HCT116 (cell line): ENCODE measurements at regions not wholly inside any gene's neighbourhood (a gene's known extent, or its start where the extent isn't known, plus 50 kb on each side); places are given as distances from the start of the nearest gene placed in this dataset.

Source experiments
- ATAC-seq: fragments of 200-7000 bp; cut with Tn5 transposase; 2 replicates; pipeline ENCODE4 v1.9.1; 2020; ENCODE audit warnings: mild to moderate bottlenecking, moderate library complexity
- BruUV-seq: library from RNA; stranded (reverse); fragments of 400-500 nt; replicated peaks from 2 replicates; lab custom pipeline; 2021; lab: Mats Ljungman, UMichigan
- CTCF ChIA-PET: fragments of 300-600 bp; sonication (Branson Sonifier 250); formaldehyde crosslinking; loops from one replicate; lab custom pipeline; 2021; ENCODE audit warnings: antibody characterized with exemption; lab: Charles Lee
- POLR2A ChIA-PET: fragments of 300-600, 350-600 bp; sonication (Branson Sonifier 250); formaldehyde crosslinking; loops from one replicate; lab custom pipeline; 2021; ENCODE audit warnings: antibody characterized with exemption; lab: Charles Lee
- RAD21 ChIA-PET, 2 experiments: fragments of 300-600 bp; sonication (Branson Sonifier 250); formaldehyde crosslinking; loops; one replicate each; lab custom pipeline; 2023; ENCODE audit warnings: low total read pairs in 2 of 2; ENCODE audit not compliant: uncharacterized antibody in 2 of 2, unreplicated experiment in 2 of 2, low non-redundant PET in 1 of 2; lab: Charles Lee
- DNase-seq: peaks from one replicate; pipeline ENCODE4 v3.0.0-alpha.2; 2010; ENCODE audit warnings: low read depth, low spot score
- H2AFZ ChIP-seq: fragments of 200-600 bp; shearing (Covaris generic), sonication (generic); 2 replicates; pipeline ENCODE4 v1.6.1; 2017; ENCODE audit warnings: low read depth, mixed run types, mixed read lengths, antibody characterized with exemption, low read length; ENCODE audit not compliant: poor library complexity, severe bottlenecking
- H3K27ac ChIP-seq: 2 replicates; pipeline ENCODE4 v1.5.1; 2012; ENCODE audit warnings: low read depth, low read length
- H3K27me3 ChIP-seq: fragments of 200-600 bp; sonication (generic); 2 replicates; pipeline ENCODE4 v1.6.1; 2016; ENCODE audit warnings: mixed run types, low read length, mixed read lengths; ENCODE audit not compliant: insufficient read depth
- H3K36me3 ChIP-seq, 2 experiments: fragments of 200-500 bp in 1 of 2; fragments of 200-600 bp in 1 of 2; sonication (Bioruptor generic) in 1 of 2; sonication (generic) in 1 of 2; 2 replicates each; pipeline versions ENCODE4 v1.5.1 to v1.6.1; 2014 to 2016; ENCODE audit warnings: low read length in 2 of 2, inconsistent platforms in 1 of 2, mixed read lengths in 1 of 2, mixed run types in 1 of 2; ENCODE audit not compliant: insufficient read depth in 2 of 2, control insufficient read depth in 1 of 2
- H3K4me1 ChIP-seq, 2 experiments: fragments of 200-600 bp in 1 of 2; sonication (generic) in 1 of 2; 2 replicates each; pipeline versions ENCODE4 v1.5.1 to v1.6.1; 2012 to 2017; ENCODE audit warnings: low read length in 2 of 2, inconsistent platforms in 1 of 2, mild to moderate bottlenecking in 1 of 2, mixed read lengths in 1 of 2, mixed run types in 1 of 2, moderate library complexity in 1 of 2; ENCODE audit not compliant: insufficient read depth in 2 of 2, control insufficient read depth in 1 of 2
- H3K4me2 ChIP-seq: fragments of 200-600 bp; sonication (generic); 2 replicates; pipeline ENCODE4 v1.6.1; 2017; ENCODE audit warnings: mixed run types, low read length, mixed read lengths
- H3K4me3 ChIP-seq, 2 experiments: fragments of 200-600 bp in 1 of 2; sonication (generic) in 1 of 2; replicated peaks in 1 of 2; 2 replicates each; pipeline ENCODE4 v1.5.1; 2011 to 2016; ENCODE audit warnings: low read length in 2 of 2, control low read depth in 1 of 2, low read depth in 1 of 2, mild to moderate bottlenecking in 1 of 2, mixed read lengths in 1 of 2, mixed run types in 1 of 2
- H3K79me2 ChIP-seq: fragments of 200-600 bp; sonication (generic); 2 replicates; pipeline ENCODE4 v1.6.1; 2017; ENCODE audit warnings: mild to moderate bottlenecking, mixed run types, low read length, moderate library complexity, mixed read lengths; ENCODE audit not compliant: insufficient read depth
- H3K9ac ChIP-seq: fragments of 200-600 bp; sonication (generic); 2 replicates; pipeline ENCODE4 v1.6.1; 2016; ENCODE audit warnings: low read length, mixed read lengths
- H3K9me2 ChIP-seq: fragments of 200-600 bp; sonication (generic), shearing (Covaris generic); 2 replicates; pipeline ENCODE4 v1.6.1; 2017; ENCODE audit warnings: mixed run types, mild to moderate bottlenecking, moderate library complexity; ENCODE audit not compliant: insufficient read depth
- H3K9me3 ChIP-seq, 2 experiments: fragments of 200-500 bp in 1 of 2; fragments of 200-600 bp in 1 of 2; sonication (Bioruptor generic) in 1 of 2; sonication (generic) in 1 of 2; 2 replicates each; pipeline ENCODE4 v1.6.1; 2014 to 2017; ENCODE audit warnings: low read length in 2 of 2, mixed read lengths in 2 of 2, inconsistent platforms in 1 of 2, low read depth in 1 of 2, mild to moderate bottlenecking in 1 of 2, mixed run types in 1 of 2, moderate library complexity in 1 of 2; ENCODE audit not compliant: control insufficient read depth in 1 of 2, insufficient read depth in 1 of 2
- H4K20me1 ChIP-seq: fragments of 200-600 bp; sonication (generic), shearing (Covaris generic); 2 replicates; pipeline ENCODE4 v1.6.1; 2017; ENCODE audit warnings: mixed run types, mild to moderate bottlenecking, moderate library complexity; ENCODE audit not compliant: insufficient read depth
- ATF3 ChIP-seq: IDR thresholded peaks from 2 replicates; pipeline ENCODE4 v1.6.1; 2012
- CEBPB ChIP-seq: IDR thresholded peaks from 2 replicates; pipeline ENCODE4 v1.6.1; 2012; ENCODE audit warnings: low read depth
- EGR1 ChIP-seq: IDR thresholded peaks from 2 replicates; pipeline ENCODE4 v1.6.1; 2012; ENCODE audit warnings: low read depth
- FOSL1 ChIP-seq: IDR thresholded peaks from 2 replicates; pipeline ENCODE4 v1.6.1; 2012; ENCODE audit warnings: low read depth
- JUND ChIP-seq: IDR thresholded peaks from 2 replicates; pipeline ENCODE4 v1.6.1; 2012
- MAX ChIP-seq: IDR thresholded peaks from 2 replicates; pipeline ENCODE4 v1.6.1; 2012
- SRF ChIP-seq: IDR thresholded peaks from 2 replicates; pipeline ENCODE4 v1.6.1; 2012; ENCODE audit warnings: low read depth
- ZBTB33 ChIP-seq: IDR thresholded peaks from 2 replicates; pipeline ENCODE4 v1.6.1; 2011; ENCODE audit warnings: mild to moderate bottlenecking, low read length, moderate library complexity; ENCODE audit not compliant: insufficient replicate concordance; ENCODE audit errors: extremely low read depth
- intact Hi-C: fragments of 100-400 bp; cut with micrococcal nuclease; formaldehyde crosslinking; loops from 2 replicates; pipeline ENCODE4 v1.10.0; 2022

- intact Hi-C loops, result no loop called here
Observed at GRCh38 chr5:93960042-93960441, 218.6 kb upstream of the POU5F2 start.

More at GRCh38 chr5:93960042-93960441, 218.6 kb upstream of the POU5F2 start:
- ChIA-PET CTCF (no interaction called here), RAD21 (no interaction called here), POLR2A (no interaction called here)
- no peaks in the 10 kb centered on the region for H3K27me3 ChIP-seq
- H3K79me2 ChIP-seq, result no peaks in the 10 kb centered on the region
- H2AFZ ChIP-seq, result no peak overlapping the region
- no peaks in the 10 kb centered on the region for H3K36me3 ChIP-seq
- no TSS peak for BruUV-seq
- H3K9me3 ChIP-seq, result no peaks in the 10 kb centered on the region
- ATAC-seq (no peak), DNase-seq (no peak)
- H3K9ac ChIP-seq, result no peak overlapping the region
- H3K27ac ChIP-seq, result no peak overlapping the region
- TF ChIP-seq SRF, result no peak
- TF ChIP-seq ZBTB33, result no peak
- no peak for TF ChIP-seq EGR1
- TF ChIP-seq MAX, result no peak
- no peak for TF ChIP-seq ATF3
- no peak for TF ChIP-seq JUND
- no peak for TF ChIP-seq FOSL1
- no peak for TF ChIP-seq CEBPB
- H3K4me1 ChIP-seq, result no peaks in the 10 kb centered on the region
- no peaks in the 10 kb centered on the region for H4K20me1 ChIP-seq
- no peak overlapping the region for H3K4me2 ChIP-seq
- H3K4me3 ChIP-seq, result no peak overlapping the region
- H3K9me2 ChIP-seq, result no peaks in the 10 kb centered on the region
